ENCODE measurements at regions not wholly inside any gene's neighbourhood (a gene's known extent, or its start where the extent isn't known, plus 50 kb on each side); places are given as distances from the start of the nearest gene placed in this dataset.

DNA sequence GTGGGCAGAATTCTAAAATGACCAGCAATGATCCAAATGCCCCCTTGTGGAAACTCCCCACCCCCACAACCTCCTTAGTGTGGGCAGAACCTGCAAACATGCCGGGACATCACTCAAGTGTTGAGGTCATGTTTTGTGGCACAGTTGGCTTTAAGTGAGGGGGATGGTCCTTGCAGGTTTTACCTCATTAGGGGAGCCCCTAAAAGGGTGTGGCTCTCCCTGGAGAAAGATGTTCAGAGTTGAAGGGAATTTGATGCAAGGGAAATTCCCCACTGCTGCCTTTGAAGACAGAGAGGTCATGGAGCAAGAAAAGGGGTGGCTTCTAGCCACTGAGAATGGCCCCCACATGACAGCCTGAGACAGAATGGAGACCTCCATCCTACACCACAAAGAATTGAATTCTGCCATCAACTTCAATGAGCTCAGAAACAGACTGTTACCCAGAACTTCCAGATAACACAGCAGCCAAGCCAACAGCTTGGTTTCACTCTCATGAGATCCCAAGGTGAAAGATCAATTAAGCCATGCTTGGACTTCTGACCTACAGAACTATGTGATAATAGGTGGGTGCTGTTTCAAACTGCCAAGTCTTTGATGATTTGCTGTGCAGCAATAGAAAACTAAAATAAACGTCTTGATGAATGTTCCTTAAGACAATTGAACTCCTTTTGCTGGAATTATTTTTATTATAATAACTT is 103.4 kb downstream of the MED10 start:
- TF ChIP-seq CTCF (tag by site-specific recombination; IDR thresholded peaks at IDR 0.05) (no peak), ZNF558 (tag by site-specific recombination; IDR thresholded peaks at IDR 0.05) (no peak), ZNF121 (tag by site-specific recombination; IDR thresholded peaks at IDR 0.05) (no peak), HOXA7 (CRISPR knock-in tag; IDR thresholded peaks at IDR 0.05; ENCODE audit: borderline replicate concordance) (no peak), ZNF544 (tag by site-specific recombination; IDR thresholded peaks at IDR 0.05) (no peak), REST (tag by site-specific recombination; IDR thresholded peaks at IDR 0.05) (no peak)
